ENCODE measurements at regions not wholly inside any gene's neighbourhood (a gene's known extent, or its start where the extent isn't known, plus 50 kb on each side); places are given as distances from the start of the nearest gene placed in this dataset.
A peak's percentile ranks its signal among the peaks of the same experiment; 100 is the strongest.

DNA sequence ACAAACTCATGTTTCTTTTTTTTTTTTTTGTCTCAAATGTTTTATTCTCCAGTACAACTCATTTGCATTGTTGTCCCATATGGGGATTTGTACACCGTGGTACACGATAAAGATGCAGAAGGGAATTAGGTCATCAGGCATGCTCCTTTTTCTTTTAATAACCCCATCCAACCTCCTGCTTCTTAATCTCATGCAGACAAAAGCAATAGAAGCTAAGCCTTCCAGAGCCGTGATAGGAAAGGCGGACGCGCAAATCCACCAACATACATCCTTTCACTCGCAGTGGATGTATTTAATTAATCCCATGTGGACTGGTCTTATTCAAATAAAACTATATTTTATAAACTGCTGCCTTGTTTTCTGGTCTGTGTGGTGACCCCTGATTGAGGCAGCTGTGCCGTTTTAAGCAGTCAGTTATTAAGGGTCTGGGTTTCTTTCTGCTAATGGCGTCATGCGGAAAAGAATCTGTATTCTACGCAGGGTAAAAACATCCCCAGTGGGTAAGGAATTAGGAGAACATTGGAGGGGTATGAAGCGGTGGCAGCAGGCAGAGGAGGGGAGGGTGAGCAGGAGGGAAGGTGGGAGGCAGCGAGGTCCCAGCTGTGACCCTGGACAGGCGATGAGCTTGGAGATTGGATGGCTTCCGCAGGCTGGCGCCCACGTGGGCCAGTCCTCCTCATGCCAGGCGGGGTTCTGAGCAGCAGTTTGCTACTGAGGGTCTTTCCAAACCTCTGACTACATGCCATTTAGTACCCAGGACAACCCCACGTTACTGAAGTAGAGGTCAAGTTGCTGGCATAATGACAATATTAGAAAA is 172.8 kb downstream of the LINC00237 start:
- DNase-seq, result no peak

DNA sequence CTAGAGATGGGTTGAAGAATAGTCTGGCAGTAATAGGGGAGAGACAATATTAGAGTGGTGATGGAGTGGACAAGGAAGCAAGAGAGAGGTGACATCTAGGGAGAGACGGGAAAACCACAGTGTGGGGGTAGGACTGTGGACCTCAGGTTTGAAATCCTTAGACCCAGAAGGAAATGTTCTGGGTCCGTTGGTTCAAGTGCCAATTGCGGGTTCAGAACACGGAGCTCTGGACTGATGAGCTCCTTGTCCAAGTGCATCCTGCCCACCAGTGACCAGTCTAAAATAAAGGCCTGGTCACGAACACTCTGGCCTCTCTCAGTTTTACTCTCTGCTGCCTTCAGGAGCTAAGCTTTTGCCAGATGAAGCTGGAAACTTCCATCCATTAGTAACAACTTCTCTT is 174.0 kb downstream of the LINC00237 start:
- no peak for DNase-seq

DNA sequence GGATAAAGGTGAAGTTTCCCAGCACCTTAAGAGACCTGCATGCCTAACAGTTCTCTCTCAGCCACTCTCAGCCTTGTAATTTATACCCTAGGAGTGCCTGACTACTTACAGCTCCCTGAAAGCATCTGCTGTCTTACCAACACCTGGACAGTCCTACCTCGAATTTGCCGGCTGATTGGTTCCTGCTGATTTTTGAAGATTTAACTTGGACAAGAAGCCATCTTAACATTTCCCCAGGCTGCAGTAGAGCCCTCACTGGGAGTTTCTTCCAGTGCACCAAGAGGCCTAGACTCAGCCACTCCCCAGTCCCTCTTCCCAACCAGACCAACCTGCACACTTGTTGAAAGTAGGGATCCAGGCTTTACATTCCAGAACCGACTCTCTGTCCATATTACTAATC is 174.5 kb downstream of the LINC00237 start:
- no peak for DNase-seq

DNA sequence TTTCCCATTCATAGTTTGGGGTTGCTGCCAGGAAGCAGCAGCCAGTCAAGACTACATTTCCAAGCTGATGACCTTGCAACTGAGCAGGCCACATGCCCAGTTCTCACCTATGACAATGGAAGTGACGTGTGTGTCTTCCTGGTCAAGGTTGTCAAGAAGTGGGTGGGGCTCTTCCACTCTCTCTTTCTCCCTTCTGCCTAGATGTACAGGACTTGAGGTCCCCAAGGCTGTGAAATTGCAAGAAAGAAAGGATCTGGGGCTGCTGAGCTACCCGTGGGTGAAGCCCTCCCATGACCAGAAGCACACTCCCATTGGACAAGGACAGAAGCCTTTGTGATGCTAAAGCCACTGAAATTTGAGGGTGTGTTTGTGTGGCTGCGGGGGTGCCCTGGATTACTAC is 175.1 kb downstream of the LINC00237 start:
- no peak for DNase-seq

DNA sequence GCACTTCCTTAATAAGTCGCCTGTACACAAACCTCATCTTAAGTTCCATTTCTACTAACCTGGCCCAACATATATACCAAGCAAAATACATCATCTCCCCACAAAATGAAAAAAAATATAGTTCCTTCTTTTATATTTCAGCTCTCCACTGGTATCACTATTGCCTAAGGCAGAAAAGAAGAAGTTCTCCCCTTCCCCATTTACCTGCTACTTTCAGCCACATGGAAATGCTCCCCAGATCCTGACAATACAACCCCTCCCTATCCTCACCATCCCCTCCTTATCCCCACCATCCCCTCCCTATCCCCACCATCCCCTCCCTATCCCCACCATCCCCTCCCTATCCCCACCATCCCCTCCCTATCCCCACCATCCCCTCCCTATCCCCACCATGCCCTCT is 175.7 kb downstream of the LINC00237 start:
- DNase-seq, result no peak

DNA sequence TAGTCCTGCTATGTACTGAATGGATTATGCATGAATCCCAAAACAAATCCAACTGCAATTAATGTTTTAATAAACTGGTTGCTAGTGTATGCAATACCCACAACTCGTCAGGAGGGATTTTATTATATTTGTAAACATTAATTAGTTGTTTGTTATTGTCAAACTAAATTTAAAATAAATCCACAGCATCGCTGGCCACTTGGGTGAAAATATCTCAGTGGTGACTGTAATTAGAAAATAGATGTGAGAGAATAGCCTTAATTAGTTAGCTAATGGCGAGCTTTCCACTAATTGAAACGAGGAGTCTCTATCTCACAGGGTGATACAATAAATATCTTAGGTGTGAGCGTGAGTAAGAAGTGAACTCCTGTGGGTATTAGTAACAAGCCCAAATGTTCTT is 176.8 kb downstream of the LINC00237 start:
- DNase-seq, result no peak

DNA sequence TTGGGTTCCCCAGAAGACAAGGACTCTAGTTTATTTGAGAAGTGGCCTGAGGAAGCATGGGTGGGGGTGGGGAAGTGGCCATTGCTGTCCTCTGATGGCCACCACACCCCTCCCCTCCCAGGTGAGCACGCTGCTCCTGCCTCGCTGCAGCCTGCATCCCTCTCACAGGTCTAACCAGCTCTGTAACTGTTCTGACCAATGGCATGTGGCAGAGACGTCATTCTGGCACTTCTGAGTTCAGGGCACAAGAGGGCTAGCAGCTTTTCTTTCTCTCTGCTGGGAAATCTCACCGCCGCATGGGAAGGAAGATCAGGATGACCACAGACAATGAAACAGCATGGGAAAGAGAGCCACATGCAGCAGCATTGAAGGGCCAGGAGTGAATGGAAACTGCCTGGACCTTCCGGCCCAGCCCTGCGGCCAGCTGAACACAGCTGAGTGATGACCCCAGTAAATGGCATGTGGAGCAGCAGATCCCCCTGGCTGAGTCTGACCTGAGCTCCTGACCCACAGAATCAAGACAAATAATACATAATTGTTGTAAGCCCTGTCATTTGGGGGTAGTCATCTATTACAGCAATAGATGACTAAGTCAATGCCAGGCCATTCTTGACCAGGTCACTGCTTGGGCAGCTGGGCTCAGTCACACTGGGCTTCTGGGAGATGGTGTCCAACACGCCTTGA is 179.8 kb downstream of the LINC00237 start:
- DNase-seq, result no peak

DNA sequence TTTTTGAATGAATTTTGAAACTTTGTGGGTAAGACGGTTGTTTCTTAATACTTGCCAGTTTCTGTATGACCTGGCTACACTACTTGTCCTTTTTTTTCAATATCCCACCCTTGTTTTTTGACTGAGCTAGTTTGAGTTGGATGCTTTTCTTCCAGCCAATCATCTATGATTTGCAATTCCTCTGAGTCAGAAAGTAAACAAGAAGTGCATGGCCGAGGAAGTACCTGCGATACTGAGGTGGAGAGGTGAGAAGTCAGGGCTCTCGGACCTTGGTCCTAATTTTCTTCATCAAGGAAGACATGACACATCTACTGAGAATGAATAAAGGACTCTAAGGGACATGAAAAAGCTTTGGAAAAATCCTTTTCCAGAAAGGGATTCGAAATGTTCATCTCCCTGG is 185.7 kb downstream of the LINC00237 start:
- DNase-seq, result no peak

DNA sequence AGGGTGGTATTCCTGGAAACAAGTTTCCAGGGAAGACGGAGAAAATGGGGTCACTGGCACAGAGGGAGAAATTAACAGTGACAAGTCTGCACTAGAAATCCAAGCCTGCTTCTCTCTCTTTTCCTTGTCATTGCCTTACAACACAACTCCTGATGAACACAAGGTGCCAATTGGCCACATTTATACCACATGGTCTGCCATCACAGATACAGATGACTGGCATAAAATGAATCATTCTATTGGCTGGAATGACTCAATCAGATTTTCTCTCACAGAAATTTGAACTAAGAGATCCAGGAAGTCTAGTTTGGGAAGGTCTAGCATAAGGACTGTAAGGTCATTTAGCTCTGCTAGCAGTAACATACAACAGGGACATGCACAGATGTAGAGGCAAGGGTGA is 190.3 kb downstream of the LINC00237 start:
- no peak for DNase-seq

DNA sequence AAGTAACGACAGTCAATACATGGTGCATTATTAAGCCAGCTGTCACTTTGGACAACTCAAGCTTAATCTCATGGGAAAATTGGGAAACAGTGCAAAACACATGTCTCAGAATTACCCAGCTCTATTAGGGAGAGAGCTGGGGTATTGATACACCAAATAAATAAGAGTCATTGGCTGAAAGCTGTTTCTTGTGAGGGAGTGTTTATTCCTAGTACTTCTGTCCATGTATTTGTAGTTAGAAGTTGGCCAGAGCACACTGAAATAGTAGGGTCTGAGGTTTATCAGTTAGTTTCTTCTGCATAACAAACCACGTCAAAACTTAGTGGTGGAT is 192.0 kb upstream of the RALGAPA2 start:
- no peak for DNase-seq

DNA sequence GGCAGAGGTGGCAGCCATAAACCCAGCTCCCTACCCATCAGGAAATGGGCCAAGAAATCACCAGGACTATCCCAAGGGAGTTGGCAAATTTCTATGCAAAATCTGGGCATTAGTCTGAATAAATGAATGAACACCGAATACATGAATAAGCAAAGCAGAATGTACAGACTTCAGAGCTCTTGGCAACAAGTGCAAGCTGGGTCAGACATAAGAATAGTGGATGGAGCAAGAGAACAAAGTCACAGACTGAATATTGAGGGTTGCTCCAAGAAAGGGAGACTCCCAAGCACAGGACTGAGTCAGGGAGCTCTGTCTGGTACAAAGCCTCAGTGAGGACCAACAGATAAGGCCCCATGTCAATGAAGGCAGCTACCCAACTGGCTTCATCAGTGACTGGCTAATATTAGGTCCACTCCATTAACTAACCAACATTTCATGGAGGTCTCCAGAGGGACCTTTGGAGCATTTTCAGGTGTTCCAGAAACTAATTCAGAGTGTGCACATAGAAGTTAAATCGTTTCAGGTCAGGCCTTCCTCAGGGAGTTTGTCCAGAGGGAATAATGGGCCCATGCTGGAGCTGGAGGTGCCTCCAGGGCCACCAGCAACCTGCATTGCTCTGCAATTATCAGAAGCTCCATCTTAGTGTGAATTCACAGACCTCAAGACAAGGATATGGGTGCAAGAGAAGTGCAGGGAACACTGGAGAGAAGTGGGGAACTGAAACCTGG is 191.5 kb upstream of the RALGAPA2 start:
- DNase-seq, result no peak

DNA sequence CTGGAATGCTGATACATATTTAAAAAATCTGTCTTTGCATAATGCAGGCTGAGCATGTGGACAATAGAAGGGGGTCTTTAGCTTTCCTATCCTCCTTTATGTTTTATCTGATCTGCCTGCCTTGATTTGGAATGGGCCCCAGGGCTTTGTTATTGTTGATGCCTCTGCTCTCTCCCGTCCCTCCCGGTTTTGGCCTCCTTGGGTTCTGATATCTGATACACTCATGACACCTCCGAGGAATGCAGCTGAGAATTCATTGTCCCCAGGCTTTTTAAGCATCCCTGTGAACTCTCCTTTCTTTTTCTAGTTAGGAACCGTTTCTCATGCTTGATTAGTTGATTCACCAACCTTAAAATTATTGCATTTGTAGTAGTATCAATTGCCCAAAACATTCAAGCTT is 185.5 kb upstream of the RALGAPA2 start:
- DNase-seq, result peak; percentile 21

DNA sequence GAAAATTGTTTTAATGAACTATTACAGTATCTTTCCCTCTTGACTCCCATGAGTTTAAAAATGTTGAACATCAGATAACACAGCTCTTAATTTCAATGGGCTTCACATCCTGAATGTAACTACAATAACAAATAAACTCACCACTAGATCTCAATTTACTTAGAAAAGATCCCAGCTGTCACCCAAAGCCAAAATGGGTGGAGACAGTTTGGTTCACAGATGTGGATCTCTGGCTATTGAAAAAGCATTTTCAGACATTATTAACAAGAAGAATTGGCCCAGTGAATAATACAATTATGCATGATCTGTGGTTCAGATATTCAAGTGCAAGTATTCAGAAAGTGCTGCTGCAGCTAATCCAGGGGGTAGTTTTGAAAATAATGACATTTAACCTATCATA is 184.7 kb upstream of the RALGAPA2 start:
- no peak for DNase-seq

DNA sequence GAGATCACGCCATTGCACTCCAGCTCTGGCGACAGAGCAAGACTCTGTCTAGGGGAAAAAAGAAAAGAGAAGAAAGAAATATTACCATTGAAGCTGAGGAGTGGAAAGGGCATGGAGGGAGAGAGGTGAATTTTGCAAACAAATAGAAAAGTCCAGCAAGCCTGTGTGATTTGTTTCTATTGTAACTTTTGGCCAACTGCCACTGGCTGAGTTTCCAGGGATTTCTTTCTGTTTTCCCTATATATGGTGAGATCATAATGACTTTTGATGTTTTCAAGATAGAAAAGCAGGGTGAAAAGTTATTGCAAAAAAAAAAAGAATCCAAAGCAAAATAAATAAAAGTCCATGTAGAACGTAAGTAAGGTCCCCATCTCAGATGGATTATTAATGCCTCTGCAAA is 184.2 kb upstream of the RALGAPA2 start:
- DNase-seq, result no peak

DNA sequence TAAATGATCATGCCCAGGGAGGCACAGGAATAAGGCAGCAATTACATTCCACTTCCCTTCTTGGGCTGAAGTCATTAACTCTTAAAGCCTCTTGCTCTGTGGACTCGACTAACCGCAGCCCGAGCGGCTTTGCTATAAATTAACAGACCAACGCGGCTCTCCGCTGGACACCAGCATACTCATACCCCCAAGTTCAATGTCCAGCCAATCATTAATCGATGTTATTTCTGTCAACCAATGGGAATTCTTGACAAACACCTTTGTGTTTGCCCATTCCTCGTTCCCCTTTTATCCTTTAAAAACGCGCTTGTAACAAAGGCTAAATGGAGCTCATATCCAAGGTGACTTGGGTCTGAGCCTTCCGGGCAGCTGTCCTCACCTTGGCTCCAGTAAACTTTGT is 183.1 kb upstream of the RALGAPA2 start:
- no peak for DNase-seq

DNA sequence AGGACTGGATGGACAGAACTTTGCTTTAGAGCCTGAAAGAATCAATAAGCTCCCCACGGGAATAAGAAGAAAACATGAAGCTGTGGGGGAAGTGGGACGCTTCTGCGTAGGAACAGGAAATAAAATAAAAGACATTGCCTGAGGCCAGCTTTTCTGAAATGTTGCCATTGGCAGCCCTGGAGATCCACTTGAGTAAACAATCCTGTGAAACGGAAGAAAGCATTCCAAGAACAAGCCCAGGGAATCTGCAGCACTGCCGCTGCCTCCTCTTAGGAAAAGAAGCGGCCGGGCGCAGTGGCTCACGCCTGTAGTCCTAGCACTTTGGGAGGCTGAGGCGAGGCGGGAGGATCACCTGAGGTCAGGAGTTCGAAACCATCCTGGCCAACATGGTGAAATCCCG is 182.3 kb upstream of the RALGAPA2 start:
- no peak for DNase-seq

DNA sequence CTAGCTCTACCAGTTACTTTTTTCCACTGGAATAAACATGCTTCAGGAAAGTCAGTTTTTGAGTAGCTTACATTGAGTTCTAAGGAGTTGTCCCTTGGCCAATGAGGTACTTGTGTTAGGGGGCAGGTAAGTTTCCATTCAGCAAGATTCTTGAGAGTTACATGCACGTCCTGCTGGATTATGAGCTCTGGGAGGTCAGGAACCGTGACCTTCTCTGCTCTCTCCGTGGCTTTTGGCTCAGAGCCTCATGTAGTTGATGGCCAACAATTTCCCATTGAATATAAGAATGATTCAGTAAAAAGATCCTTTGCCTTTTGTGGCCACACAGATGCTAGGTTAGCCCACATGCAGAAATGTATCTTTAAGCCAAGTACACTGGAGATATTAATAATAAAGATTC is 181.8 kb upstream of the RALGAPA2 start:
- DNase-seq, result no peak

DNA sequence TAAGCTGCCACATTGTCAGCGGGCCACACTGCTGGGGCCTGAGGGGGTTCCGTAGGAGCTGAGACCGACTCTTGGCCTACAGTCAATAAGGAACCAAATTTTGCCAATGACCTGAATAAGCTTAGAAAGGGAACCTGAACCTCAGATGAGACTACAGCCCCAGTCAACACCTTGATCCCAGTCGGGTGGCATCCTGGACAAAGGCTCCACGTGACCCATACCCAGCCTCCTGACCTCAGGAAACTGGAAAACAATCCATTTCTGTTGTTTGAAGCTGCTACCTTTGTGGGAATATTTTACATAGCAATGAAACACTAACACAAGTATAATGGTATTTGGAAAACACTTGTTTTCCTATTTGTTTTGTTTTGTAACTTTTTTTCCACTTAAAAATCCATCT is 179.9 kb upstream of the RALGAPA2 start:
- no peak for DNase-seq

DNA sequence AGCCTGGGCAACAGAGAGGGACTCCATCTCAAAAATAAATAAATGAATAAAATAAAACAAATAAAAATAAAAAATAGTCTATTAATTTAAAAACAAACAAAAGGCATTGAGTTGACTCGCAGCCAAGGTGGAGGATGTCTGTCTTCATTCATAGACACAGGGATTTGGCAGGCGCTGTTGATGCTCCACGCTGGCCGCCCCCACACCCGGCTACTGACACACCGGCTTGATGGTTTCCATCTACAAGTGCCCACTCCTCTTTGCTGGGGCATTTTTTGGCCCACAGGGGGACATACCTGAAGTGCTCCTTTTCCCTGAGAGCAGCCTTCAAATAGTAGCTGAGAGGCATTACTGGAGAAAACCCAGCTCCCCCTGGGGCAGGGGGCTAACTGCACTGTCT is 178.3 kb upstream of the RALGAPA2 start:
- no peak for DNase-seq

DNA sequence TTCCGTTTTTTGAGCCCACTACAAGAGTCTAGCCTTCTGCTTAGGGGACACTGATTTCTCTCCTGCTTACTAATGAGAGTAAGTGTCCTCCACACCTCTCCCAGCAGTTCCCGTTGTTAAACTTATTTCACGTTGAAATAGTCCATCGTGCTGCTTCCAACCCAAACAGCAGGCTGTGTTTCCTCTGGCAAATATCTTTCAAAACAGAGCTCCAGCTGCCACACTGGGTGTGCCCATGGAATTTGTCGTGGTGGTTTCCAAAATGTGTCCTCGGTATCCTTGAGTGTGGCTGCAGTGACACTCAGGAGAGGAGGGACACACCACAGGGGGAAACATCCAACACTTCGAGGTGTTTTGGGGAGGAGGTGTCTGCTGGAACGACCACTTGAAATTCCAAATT is 176.5 kb upstream of the RALGAPA2 start:
- no peak for DNase-seq

DNA sequence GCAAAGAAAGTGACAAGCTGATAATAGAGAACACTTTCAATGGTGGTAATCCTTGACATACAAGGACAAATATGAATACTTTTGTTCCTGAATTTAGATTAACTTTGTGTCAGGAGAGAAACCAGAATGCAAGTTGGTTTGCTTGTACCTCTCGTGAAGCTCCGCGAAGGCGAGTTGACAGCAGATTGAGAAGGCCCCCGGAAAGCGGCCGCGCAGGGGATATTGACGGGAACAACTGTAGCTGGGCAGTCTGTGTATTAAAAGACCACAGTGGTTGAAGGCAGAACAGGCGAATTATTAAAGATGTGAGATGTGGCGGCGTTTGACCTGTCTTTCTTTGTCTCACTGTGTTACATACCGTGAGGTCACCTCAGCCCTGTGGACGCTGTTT is 175.8 kb upstream of the RALGAPA2 start:
- DNase-seq, result no peak

DNA sequence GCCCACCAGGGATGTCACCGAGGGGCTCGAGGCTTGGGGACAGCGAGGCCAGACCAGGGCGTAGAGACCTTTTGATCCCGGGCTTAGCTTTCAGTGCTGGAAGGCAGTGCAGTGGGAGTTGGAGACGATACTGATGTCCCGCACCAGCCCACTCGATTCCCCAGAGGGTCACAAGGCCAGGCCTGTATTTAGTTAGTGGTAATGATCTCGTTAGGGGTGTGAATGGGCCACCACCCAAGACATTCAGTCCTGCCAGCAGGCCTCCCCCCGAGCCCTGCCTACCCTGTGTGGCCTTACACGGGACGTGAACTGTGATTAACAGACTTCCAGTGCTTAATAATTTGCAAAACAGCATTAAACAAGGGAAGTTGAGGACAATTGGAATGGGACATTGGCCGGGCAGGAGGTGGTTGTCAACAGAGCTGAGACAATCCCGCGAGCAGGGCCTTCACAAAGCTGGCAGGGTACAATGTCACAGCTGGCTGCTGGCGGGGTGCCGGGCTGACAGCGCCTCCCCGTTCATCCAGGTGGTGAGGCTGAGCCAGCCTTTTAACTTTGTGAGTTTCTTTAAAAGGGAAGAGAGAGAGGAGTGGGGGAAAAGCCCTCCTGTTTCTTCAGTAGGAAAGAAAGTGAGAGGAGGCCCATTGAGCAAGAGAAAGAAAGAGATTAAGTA is 175.3 kb upstream of the RALGAPA2 start:
- DNase-seq, result no peak

DNA sequence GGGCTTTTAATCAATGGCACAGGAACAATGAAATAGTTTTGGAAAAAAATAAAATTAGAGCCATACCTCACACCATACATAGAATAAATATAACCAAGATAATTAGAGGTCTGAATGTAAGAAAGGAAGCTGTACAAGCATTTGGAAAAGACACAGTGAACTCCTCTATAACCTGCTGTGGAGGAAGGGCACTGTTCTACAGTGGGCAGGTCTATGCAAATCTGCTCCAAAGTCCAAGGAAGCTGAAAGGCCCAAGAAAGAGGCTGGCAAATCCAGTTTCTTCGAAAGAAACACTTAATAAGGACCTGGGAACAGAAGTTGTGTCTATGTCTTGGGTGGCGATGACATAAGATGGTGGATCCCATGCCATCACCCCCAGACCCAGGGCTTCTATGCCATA is 169.4 kb upstream of the RALGAPA2 start:
- DNase-seq, result no peak

All from left kidney (tissue), 1 donor.